ENCODE measurements at regions not wholly inside any gene's neighbourhood (a gene's known extent, or its start where the extent isn't known, plus 50 kb on each side); places are given as distances from the start of the nearest gene placed in this dataset.

GRCh38 chr2:15708161-15708560, 116.5 kb downstream of the DDX1 start:
- H3K79me2 ChIP-seq (ENCODE audit: insufficient read depth, low read length): no peaks in the 10 kb centered on the region
- no peak for TF ChIP-seq CTCF (IDR thresholded peaks at IDR 0.05; ENCODE audit: extremely low read depth, low read depth, low read length)
- no peak overlapping the region for H3K27ac ChIP-seq (ENCODE audit: low read depth, low read length)
- H3K9me3 ChIP-seq (ENCODE audit: low read depth, low read length): no peaks in the 10 kb centered on the region
- H3K4me1 ChIP-seq (ENCODE audit: insufficient read depth, low read length): no peaks in the 10 kb centered on the region
- no peak for DNase-seq (ENCODE audit: insufficient read length, low spot score, missing footprints)
- no peak overlapping the region for H3K4me2 ChIP-seq (ENCODE audit: insufficient read depth, low read length)
- H4K20me1 ChIP-seq (ENCODE audit: insufficient read depth, low read length): no peaks in the 10 kb centered on the region
- no peaks in the 10 kb centered on the region for H3K27me3 ChIP-seq (ENCODE audit: insufficient read depth, low read length)
- no peak overlapping the region for H2AFZ ChIP-seq (ENCODE audit: low read length)
- H3K36me3 ChIP-seq (ENCODE audit: insufficient read depth, low read length): no peaks in the 10 kb centered on the region
- no peak overlapping the region for H3K4me3 ChIP-seq (ENCODE audit: insufficient read depth, low read length)

GRCh38 chr2:15708865-15709820, 117.5 kb downstream of the DDX1 start:
- Histone ChIP-seq H3K79me2 (ENCODE audit: insufficient read depth, low read length) (no peaks in the 10 kb centered on the region), H3K9me3 (ENCODE audit: low read depth, low read length) (no peaks in the 10 kb centered on the region), H3K36me3 (ENCODE audit: insufficient read depth, low read length) (no peaks in the 10 kb centered on the region), H2AFZ (ENCODE audit: low read length) (no peak overlapping the region), H4K20me1 (ENCODE audit: insufficient read depth, low read length) (no peaks in the 10 kb centered on the region), H3K4me2 (ENCODE audit: insufficient read depth, low read length) (no peak overlapping the region), H3K4me1 (ENCODE audit: insufficient read depth, low read length) (no peaks in the 10 kb centered on the region), H3K27ac (ENCODE audit: low read depth, low read length) (no peak overlapping the region), H3K27me3 (ENCODE audit: insufficient read depth, low read length) (no peaks in the 10 kb centered on the region), H3K4me3 (ENCODE audit: insufficient read depth, low read length) (no peak overlapping the region)
- TF ChIP-seq CTCF (IDR thresholded peaks at IDR 0.05; ENCODE audit: extremely low read depth, low read depth, low read length): no peak
- DNase-seq (ENCODE audit: insufficient read length, low spot score, missing footprints): no peak

- no peak for DNase-seq (ENCODE audit: insufficient read length, low spot score, missing footprints)
- no peak overlapping the region for H2AFZ ChIP-seq (ENCODE audit: low read length)
- H3K9me3 ChIP-seq (ENCODE audit: low read depth, low read length): no peaks in the 10 kb centered on the region
- H4K20me1 ChIP-seq (ENCODE audit: insufficient read depth, low read length): no peaks in the 10 kb centered on the region
- no peak for TF ChIP-seq CTCF (IDR thresholded peaks at IDR 0.05; ENCODE audit: extremely low read depth, low read depth, low read length)
- no peaks in the 10 kb centered on the region for H3K27me3 ChIP-seq (ENCODE audit: insufficient read depth, low read length)
- no peak overlapping the region for H3K4me3 ChIP-seq (ENCODE audit: insufficient read depth, low read length)
- H3K4me1 ChIP-seq (ENCODE audit: insufficient read depth, low read length): no peaks in the 10 kb centered on the region
- no peak overlapping the region for H3K4me2 ChIP-seq (ENCODE audit: insufficient read depth, low read length)
- no peaks in the 10 kb centered on the region for H3K79me2 ChIP-seq (ENCODE audit: insufficient read depth, low read length)
- H3K27ac ChIP-seq (ENCODE audit: low read depth, low read length): no peak overlapping the region
- no peaks in the 10 kb centered on the region for H3K36me3 ChIP-seq (ENCODE audit: insufficient read depth, low read length)
Observed at GRCh38 chr2:15711126-15711860, 119.6 kb downstream of the DDX1 start.

Measured in osteoblast (primary cell).